ENCODE measurements at regions not wholly inside any gene's neighbourhood (a gene's known extent, or its start where the extent isn't known, plus 50 kb on each side); places are given as distances from the start of the nearest gene placed in this dataset.

DNA sequence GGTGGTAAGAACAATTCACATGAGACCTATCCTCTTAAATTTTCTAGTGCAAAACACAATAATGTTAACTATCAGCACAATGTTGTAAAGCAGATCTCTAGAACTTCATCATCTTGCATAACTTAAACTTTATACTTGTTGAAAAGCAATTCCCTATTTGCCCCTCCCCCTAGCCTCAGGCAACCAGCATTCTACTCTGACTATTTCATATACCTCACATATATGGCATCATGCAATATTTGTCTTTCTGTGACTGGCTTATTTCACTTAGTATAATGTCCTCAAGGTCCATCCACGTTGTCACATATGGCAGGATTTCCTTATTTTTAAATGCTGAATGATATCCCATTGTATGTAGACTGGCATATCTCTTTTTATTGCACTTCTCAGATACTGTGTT is 86.5 kb downstream of the STRADB start (continued):
- TF ChIP-seq, protein P1, sequence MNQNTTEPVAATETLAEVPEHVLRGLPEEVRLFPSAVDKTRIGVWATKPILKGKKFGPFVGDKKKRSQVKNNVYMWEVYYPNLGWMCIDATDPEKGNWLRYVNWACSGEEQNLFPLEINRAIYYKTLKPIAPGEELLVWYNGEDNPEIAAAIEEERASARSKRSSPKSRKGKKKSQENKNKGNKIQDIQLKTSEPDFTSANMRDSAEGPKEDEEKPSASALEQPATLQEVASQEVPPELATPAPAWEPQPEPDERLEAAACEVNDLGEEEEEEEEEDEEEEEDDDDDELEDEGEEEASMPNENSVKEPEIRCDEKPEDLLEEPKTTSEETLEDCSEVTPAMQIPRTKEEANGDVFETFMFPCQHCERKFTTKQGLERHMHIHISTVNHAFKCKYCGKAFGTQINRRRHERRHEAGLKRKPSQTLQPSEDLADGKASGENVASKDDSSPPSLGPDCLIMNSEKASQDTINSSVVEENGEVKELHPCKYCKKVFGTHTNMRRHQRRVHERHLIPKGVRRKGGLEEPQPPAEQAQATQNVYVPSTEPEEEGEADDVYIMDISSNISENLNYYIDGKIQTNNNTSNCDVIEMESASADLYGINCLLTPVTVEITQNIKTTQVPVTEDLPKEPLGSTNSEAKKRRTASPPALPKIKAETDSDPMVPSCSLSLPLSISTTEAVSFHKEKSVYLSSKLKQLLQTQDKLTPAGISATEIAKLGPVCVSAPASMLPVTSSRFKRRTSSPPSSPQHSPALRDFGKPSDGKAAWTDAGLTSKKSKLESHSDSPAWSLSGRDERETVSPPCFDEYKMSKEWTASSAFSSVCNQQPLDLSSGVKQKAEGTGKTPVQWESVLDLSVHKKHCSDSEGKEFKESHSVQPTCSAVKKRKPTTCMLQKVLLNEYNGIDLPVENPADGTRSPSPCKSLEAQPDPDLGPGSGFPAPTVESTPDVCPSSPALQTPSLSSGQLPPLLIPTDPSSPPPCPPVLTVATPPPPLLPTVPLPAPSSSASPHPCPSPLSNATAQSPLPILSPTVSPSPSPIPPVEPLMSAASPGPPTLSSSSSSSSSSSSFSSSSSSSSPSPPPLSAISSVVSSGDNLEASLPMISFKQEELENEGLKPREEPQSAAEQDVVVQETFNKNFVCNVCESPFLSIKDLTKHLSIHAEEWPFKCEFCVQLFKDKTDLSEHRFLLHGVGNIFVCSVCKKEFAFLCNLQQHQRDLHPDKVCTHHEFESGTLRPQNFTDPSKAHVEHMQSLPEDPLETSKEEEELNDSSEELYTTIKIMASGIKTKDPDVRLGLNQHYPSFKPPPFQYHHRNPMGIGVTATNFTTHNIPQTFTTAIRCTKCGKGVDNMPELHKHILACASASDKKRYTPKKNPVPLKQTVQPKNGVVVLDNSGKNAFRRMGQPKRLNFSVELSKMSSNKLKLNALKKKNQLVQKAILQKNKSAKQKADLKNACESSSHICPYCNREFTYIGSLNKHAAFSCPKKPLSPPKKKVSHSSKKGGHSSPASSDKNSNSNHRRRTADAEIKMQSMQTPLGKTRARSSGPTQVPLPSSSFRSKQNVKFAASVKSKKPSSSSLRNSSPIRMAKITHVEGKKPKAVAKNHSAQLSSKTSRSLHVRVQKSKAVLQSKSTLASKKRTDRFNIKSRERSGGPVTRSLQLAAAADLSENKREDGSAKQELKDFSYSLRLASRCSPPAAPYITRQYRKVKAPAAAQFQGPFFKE (tag by site-specific recombination; IDR thresholded peaks at IDR 0.05; ENCODE audit: borderline replicate concordance), result no peak
- TF ChIP-seq ZNF837 (tag by site-specific recombination; IDR thresholded peaks at IDR 0.05), result no peak
- no peak for TF ChIP-seq ZNF48 (tag by site-specific recombination; IDR thresholded peaks at IDR 0.05)
- no peak for TF ChIP-seq ZNF423 (tag by site-specific recombination; IDR thresholded peaks at IDR 0.05)
- TF ChIP-seq ZNF596 (tag by site-specific recombination; IDR thresholded peaks at IDR 0.05), result no peak

DNA sequence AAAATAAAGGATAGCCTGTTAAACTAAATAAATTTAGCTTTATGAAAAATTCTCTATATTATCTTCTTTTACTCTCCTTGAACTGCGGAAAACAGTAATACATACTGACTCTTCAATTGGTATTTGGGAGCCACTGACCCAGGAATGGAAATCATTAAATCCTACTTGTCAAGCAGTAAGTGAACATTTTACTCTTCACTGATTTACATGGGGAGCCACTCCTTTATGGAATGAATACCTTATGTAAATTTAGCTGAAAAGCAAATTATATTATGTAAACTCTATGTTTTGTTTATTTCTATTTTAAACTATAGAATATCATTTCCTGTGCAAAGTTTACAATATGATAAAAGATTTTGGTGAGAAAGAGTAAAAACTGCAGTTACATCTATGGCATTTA is 85.2 kb downstream of the STRADB start:
- H3K4me3 ChIP-seq (ENCODE audit: low read depth, low read length), result no peak overlapping the region
- H3K36me3 ChIP-seq (ENCODE audit: control insufficient read depth in 2 of 2, insufficient read depth in 1 of 2, low read length in 2 of 2), result no peaks in the 10 kb centered on the region
- H3K27ac ChIP-seq (ENCODE audit: extremely low read depth, low read depth, low read length), result no peak overlapping the region
- TF ChIP-seq ZNF2 (tag by site-specific recombination; IDR thresholded peaks at IDR 0.05) (no peak), ZNF621 (tag by site-specific recombination; IDR thresholded peaks at IDR 0.05) (no peak), HOXA7 (CRISPR knock-in tag; IDR thresholded peaks at IDR 0.05; ENCODE audit: borderline replicate concordance) (no peak), ZNF350 (tag by site-specific recombination; IDR thresholded peaks at IDR 0.05) (no peak), ZFP37 (tag by site-specific recombination; IDR thresholded peaks at IDR 0.05) (no peak), ZNF76 (tag by site-specific recombination; IDR thresholded peaks at IDR 0.05; ENCODE audit: borderline replicate concordance, low read depth) (no peak), ZNF530 (tag by site-specific recombination; IDR thresholded peaks at IDR 0.05; ENCODE audit: low read depth) (no peak), ZNF239 (tag by site-specific recombination; IDR thresholded peaks at IDR 0.05) (no peak), ZIC2 (tag by site-specific recombination; IDR thresholded peaks at IDR 0.05) (no peak), ZNF16 (tag by site-specific recombination; IDR thresholded peaks at IDR 0.05; ENCODE audit: low read depth) (no peak), OVOL3 (tag by site-specific recombination; IDR thresholded peaks at IDR 0.05) (no peak), ZNF214 (tag by site-specific recombination; IDR thresholded peaks at IDR 0.05; ENCODE audit: borderline replicate concordance) (no peak), SALL2 (tag by site-specific recombination; IDR thresholded peaks at IDR 0.05; ENCODE audit: borderline replicate concordance) (no peak), ZNF660 (tag by site-specific recombination; IDR thresholded peaks at IDR 0.05) (no peak), ZBTB7A (tag by site-specific recombination; IDR thresholded peaks at IDR 0.05; ENCODE audit: low read depth) (no peak), ZNF654 (tag by site-specific recombination; IDR thresholded peaks at IDR 0.05; ENCODE audit: low read depth) (no peak), ZBTB8A (tag by site-specific recombination; IDR thresholded peaks at IDR 0.05) (no peak)
- TF ChIP-seq, protein P2, sequence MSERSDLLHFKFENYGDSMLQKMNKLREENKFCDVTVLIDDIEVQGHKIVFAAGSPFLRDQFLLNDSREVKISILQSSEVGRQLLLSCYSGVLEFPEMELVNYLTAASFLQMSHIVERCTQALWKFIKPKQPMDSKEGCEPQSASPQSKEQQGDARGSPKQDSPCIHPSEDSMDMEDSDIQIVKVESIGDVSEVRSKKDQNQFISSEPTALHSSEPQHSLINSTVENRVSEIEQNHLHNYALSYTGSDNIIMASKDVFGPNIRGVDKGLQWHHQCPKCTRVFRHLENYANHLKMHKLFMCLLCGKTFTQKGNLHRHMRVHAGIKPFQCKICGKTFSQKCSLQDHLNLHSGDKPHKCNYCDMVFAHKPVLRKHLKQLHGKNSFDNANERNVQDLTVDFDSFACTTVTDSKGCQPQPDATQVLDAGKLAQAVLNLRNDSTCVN (tag by site-specific recombination; optimal IDR thresholded peaks at IDR 0.05), result no peak
- TF ChIP-seq, protein P3, sequence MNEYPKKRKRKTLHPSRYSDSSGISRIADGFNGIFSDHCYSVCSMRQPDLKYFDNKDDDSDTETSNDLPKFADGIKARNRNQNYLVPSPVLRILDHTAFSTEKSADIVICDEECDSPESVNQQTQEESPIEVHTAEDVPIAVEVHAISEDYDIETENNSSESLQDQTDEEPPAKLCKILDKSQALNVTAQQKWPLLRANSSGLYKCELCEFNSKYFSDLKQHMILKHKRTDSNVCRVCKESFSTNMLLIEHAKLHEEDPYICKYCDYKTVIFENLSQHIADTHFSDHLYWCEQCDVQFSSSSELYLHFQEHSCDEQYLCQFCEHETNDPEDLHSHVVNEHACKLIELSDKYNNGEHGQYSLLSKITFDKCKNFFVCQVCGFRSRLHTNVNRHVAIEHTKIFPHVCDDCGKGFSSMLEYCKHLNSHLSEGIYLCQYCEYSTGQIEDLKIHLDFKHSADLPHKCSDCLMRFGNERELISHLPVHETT (tag by site-specific recombination; IDR thresholded peaks at IDR 0.05), result no peak
- TF ChIP-seq, protein P4, sequence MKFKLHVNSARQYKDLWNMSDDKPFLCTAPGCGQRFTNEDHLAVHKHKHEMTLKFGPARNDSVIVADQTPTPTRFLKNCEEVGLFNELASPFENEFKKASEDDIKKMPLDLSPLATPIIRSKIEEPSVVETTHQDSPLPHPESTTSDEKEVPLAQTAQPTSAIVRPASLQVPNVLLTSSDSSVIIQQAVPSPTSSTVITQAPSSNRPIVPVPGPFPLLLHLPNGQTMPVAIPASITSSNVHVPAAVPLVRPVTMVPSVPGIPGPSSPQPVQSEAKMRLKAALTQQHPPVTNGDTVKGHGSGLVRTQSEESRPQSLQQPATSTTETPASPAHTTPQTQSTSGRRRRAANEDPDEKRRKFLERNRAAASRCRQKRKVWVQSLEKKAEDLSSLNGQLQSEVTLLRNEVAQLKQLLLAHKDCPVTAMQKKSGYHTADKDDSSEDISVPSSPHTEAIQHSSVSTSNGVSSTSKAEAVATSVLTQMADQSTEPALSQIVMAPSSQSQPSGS (tag by site-specific recombination; IDR thresholded peaks at IDR 0.05; ENCODE audit: low read depth), result no peak
- H3K4me1 ChIP-seq (ENCODE audit: control insufficient read depth, insufficient read depth, low read length), result no peaks in the 10 kb centered on the region
- CTCF ChIA-PET, result interaction anchor here (1.4 kb wide), 1 partner anchor 304 kb away, joined by 3 read pairs; no protein-coding TSS in a partner anchor
- no peaks in the 10 kb centered on the region for H3K9me3 ChIP-seq (ENCODE audit: control insufficient read depth, insufficient read depth, low read depth, low read length)
- POLR2A ChIA-PET, result no interaction called here
